Esophagus squamous epithelium (tissue), 4 donors: ENCODE measurements at regions not wholly inside any gene's neighbourhood (a gene's known extent, or its start where the extent isn't known, plus 50 kb on each side); places are given as distances from the start of the nearest gene placed in this dataset.

Source experiments
- CTCF ChIP-seq, 6 experiments: fragments of 450-650 bp in 4 of 6; fragments of 200-600 bp in 2 of 6; sonication (generic) in 2 of 6; IDR thresholded peaks; one replicate each; pipeline ENCODE4 v1.5.1; 2016 to 2019; ENCODE audit warnings: antibody characterized with exemption in 6 of 6, mild to moderate bottlenecking in 4 of 6, moderate library complexity in 4 of 6
- POLR2A ChIP-seq, 4 donors: fragments of 450-650 bp; IDR thresholded peaks; one replicate each; pipeline ENCODE4 v1.6.1; 2017; ENCODE audit warnings: antibody characterized with exemption in 4 of 4, mild to moderate bottlenecking in 4 of 4, moderate library complexity in 3 of 4

- no peak for TF ChIP-seq CTCF (IDR thresholded peaks at IDR 0.05)
- no peak for TF ChIP-seq POLR2A (IDR thresholded peaks at IDR 0.05)
Observed at GRCh38 chr1:18035145-18035544, 72.5 kb upstream of the IGSF21 start.
